HTR-8/SVneo (cell line): ENCODE measurements at regions not wholly inside any gene's neighbourhood (a gene's known extent, or its start where the extent isn't known, plus 50 kb on each side); places are given as distances from the start of the nearest gene placed in this dataset.
"Not testable (repeated sequence)": the region's sequence is repeated elsewhere in the genome, so short reads cannot be mapped to it uniquely, and the experiment has no call there.

Experiments used
- DNase-seq: peaks from one replicate; pipeline ENCODE4 v3.0.0; 2011; ENCODE audit warnings: low spot score, mixed read lengths; ENCODE audit not compliant: insufficient read length
- FAIRE-seq: peaks from 2 replicates; lab custom pipeline; 2011; peaks lifted over from hg19 to GRCh38; lab: Jason Lieb, UNC

DNA sequence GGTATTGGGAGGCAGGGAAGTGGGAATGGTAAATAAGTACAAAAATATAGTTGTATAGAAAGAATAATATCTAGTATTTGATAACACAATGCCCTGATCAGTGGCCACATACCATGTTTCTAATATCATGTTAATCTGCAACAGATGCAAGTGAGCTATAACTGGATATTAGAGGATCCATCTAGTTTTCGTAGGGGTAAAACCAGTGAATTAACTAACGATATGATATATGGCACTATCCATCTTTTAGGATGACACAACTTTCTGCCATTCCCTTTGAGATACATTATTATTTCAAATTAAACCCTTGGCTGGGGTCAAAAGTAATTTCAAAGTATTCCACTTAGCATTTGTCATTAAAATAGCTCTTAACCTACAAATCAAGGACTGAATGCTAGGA, 1686.2 kb downstream of the SLITRK1 start:
- DNase-seq, result no peak

GRCh38 chr13:82187227-82187626, 1695.0 kb downstream of the SLITRK1 start:
- no peak for DNase-seq
- no peak for FAIRE-seq

More for the DNA sequence above, 1686.2 kb downstream of the SLITRK1 start:
- no peak for FAIRE-seq

DNA sequence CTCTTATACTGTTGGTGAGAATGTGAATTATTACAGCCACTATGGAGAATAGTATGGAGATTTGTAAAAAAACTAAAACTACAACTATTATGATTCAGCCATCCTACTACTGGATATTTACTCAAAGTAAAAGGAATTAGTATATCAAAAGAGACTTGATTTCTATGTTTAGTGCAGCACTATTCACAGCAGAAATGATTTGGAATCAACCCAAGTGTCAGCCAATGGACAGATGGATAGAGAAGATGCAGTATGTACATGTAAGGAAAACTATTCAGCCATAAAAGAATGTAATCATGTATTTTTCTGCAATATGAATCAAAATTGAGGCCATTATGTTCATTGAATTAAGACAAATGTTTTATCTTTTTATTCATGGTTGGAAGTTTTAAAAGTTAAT, 1705.5 kb downstream of the SLITRK1 start:
- DNase-seq (no peak), FAIRE-seq (no peak)

DNA sequence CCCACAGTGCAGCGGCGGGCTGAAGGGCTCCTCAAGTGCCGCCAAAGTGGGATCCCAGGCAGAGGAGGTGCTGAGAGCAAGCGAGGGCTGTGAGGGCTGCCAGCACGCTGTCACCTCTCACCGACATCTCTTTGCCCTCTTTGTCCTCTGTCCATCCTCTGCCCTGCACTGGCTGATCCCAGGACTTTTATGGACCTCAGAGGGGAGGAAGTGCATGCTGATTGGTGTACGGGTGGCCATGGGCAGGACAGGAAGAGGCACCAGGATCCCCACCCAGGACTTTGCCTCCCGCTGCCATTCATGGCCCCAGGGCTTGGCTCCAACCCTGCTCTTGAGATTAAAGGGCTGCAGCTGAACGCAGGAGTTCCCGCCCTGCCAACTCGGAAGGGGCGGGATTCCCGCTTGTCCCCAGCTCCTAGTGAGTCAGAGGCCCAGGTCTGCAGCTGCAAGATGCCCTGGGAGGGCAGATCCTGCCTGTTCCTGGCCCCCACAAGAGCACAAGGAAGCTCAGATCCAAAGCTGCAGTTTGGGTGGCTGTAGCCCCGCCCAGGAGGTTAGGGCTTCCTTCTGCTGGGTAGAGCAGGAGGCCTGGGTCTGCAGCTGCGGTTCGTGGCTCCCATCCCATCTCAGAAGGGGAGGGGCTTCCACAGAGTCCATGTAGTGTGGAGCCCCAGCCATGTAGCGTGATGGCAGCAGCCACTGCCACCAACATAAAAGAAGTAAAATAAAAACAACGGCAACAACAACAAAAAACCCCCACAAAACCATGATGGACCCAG, 1716.7 kb downstream of the SLITRK1 start:
- FAIRE-seq, result no peak

GRCh38 chr13:82164780-82165395, 1717.4 kb downstream of the SLITRK1 start:
- not testable (repeated sequence) for FAIRE-seq, DNase-seq

More for the DNA sequence above, 1716.7 kb downstream of the SLITRK1 start:
- no peak for DNase-seq

DNA sequence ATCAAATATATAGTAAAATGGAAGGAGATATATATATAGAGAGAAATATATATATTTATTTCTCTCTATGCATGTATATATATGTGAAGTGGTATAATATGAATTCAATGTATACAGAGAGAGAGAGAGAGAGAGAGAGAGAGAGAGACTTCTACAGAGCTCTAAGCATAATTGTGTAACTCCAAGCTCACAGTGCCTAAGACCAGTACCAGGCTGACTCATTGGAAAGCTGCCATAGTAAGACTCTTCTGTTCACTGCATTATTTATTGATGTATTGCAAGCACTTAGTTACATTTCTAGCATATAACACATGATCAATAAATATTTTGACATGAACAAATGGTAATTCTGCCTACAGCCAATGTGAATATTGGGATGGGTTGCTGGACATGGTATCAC, 1734.7 kb downstream of the SLITRK1 start:
- DNase-seq (no peak), FAIRE-seq (no peak)

- DNase-seq (no peak), FAIRE-seq (no peak)
Observed at GRCh38 chr13:82136880-82137279, 1745.4 kb downstream of the SLITRK1 start.

DNA sequence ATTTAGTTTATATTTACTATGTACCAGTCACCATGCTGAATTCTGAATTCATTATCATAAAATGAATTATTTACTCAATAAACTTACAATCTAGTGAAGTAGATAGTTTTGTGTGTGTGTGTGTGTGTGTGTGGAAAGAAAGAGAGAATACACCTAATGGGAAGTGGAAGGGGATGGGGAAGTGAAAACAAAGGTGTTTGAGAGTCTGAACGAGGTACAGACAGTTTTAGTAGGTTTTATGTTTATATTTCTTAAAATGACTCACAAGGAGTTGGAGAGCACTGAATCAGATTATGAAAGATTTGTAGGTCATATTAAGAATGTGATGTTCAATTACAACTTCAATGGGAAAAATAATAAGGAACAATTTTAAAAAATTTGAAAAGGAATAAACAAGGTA, 1753.0 kb downstream of the SLITRK1 start:
- DNase-seq, result no peak

GRCh38 chr13:82118589-82118988, 1763.7 kb downstream of the SLITRK1 start:
- DNase-seq (no peak), FAIRE-seq (no peak)

More for the DNA sequence above, 1753.0 kb downstream of the SLITRK1 start:
- FAIRE-seq, result no peak

GRCh38 chr13:82116422-82116989, 1765.8 kb downstream of the SLITRK1 start:
- FAIRE-seq (no peak), DNase-seq (no peak)

DNA sequence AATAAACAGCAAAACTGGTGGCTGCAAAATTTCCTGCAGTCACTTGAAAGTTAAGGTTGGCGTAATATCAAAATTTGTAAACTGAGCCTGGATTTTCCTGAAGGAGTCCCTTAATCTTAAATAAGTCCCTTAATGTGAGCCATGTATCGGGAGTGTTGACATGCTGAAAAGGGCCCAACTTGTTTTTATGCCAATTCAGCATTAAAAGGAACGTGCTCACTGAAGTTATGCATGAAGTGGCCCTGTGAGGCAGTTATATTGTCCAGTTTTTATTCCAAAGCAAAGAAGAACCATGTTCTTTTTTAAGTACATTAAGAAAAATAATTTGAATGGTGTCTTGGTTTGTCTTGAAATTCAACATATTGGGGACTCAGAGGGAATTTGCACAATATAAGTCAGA, 1766.9 kb downstream of the SLITRK1 start:
- FAIRE-seq (no peak), DNase-seq (no peak)

- DNase-seq, result no peak
- no peak for FAIRE-seq
Observed at GRCh38 chr13:82096256-82096655, 1755.3 kb upstream of the SPRY2 start.

DNA sequence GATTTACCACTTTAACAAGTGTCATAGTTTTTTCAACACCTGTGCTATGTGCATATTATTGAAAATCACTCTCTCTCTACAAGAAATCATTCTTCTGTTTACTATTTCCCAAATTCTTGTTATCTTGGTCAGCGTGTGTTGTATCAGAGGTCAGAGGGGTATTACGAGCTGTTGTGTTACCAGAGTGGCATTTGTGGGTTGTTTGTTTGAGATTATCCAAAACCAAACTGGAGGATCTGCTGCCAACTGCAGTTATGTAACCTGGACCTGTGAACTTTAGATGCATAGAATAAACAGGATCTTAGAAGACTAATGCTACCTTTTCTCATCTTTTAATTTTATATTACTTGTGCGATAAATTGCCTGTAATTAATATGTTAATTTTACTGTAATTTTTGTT, 1751.4 kb upstream of the SPRY2 start:
- FAIRE-seq (no peak), DNase-seq (no peak)

- FAIRE-seq (no peak), DNase-seq (no peak)
Observed at GRCh38 chr13:82088781-82089180, 1747.9 kb upstream of the SPRY2 start.

- FAIRE-seq (no peak), DNase-seq (no peak)
Observed at GRCh38 chr13:82076496-82076895, 1735.6 kb upstream of the SPRY2 start.

DNA sequence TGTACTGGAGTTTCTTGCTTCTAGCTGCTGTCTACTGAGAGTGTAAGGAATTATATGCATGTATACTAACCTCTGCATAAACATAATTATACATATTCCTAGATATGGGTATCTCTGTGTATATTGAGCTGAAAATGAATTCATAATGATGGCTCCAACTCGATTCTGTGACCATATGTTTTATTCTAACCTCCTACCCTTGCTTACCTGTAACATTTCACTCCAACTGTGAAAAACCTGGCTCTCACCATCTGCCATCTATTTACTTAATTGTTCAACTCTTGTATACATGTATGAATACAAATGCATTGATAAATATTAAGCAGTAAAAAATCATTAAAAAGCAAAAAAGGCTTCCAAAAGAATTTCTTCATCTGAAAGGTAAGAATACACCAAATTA, 1729.5 kb upstream of the SPRY2 start:
- no peak for FAIRE-seq
- DNase-seq, result no peak

- no peak for FAIRE-seq
Observed at GRCh38 chr13:82062772-82063171, 1721.8 kb upstream of the SPRY2 start.

DNA sequence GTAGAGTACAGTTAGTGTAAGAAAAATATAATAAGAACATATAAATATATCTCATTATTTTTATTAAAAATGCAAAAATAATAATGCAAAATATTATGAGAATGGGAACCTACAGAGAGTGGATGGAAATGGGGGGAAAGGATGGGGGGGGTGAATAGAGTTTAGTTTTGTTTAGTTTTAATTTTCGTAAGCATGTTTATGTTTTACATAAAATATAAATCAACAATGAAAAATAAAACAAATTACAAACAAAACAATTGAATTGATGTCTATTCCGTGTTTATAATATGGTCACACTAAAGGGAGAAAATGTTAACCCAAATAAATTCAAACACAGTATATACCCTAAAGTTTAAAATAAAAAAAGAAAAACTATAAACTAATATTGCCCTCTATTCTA, 1717.4 kb upstream of the SPRY2 start:
- FAIRE-seq (no peak), DNase-seq (no peak)

More at GRCh38 chr13:82062772-82063171, 1721.8 kb upstream of the SPRY2 start:
- no peak for DNase-seq

DNA sequence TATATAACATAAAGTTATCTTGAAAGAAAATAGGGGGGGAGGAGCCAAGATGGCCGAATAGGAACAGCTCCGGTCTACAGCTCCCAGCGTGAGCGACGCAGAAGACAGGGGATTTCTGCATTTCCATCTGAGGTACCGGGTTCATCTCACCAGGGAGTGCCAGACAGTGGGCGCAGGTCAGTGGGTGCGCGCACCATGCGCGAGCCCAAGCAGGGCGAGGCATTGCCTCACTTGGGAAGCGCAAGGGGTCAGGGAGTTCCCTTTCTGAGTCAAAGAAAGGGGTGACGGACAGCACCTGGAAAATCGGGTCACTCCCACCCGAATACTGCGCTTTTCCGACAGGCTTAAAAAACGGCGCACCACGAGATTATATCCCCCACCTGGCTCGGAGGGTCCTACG, 1704.4 kb upstream of the SPRY2 start:
- DNase-seq, FAIRE-seq: not testable (repeated sequence)

DNA sequence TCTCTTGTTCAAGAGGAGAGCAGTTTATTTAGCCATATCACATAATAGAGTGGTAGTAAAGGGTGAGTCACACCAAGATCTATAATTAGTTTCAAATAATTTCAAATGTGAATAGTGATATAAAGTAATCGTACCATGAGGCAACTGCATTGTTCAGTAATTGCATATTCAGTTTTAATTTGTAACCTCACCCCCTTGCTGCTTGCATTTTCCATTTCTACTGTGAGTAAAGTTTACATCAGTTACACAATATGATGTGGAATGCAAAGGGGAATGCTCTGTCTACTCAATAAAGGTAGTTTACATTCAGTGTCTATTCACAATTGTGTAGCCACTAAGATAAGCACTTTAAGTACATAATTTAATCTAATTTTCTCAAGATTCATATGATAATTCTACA, 1695.7 kb upstream of the SPRY2 start:
- DNase-seq (no peak), FAIRE-seq (no peak)

GRCh38 chr13:82011355-82011754, 1670.4 kb upstream of the SPRY2 start:
- FAIRE-seq (no peak), DNase-seq (no peak)
